Gastroesophageal sphincter (tissue), 4 donors: ENCODE measurements at regions not wholly inside any gene's neighbourhood (a gene's known extent, or its start where the extent isn't known, plus 50 kb on each side); places are given as distances from the start of the nearest gene placed in this dataset.
"Not testable (repeated sequence)": the region's sequence is repeated elsewhere in the genome, so short reads cannot be mapped to it uniquely, and the experiment has no call there.

Source experiments
- ATAC-seq: fragments of 150-250 bp; one replicate; pipeline ENCODE4 v1.9.1; 2016; ENCODE audit warnings: mild to moderate bottlenecking, moderate library complexity
- H3K27ac ChIP-seq, 4 donors: fragments of 200-600 bp; sonication (generic) in 3 of 4; 1 replicate in 3 of 4; 2 replicates in 1 of 4; pipeline ENCODE4 v1.5.1; 2016 to 2019
- H3K27me3 ChIP-seq: fragments of 200-600 bp; sonication (generic); one replicate; pipeline ENCODE4 v1.5.1; 2019
- H3K36me3 ChIP-seq, 2 donors: fragments of 200-600 bp; sonication (generic); one replicate each; pipeline ENCODE4 v1.5.1; 2019; ENCODE audit warnings: control low read depth in 1 of 2
- H3K4me1 ChIP-seq, 3 donors: fragments of 200-600 bp; sonication (generic); 1 replicate in 2 of 3; 2 replicates in 1 of 3; pipeline ENCODE4 v1.5.1; 2016 to 2019; ENCODE audit warnings: control low read depth in 2 of 3
- H3K4me3 ChIP-seq, 2 donors: fragments of 200-600 bp; sonication (generic); one replicate each; pipeline ENCODE4 v1.5.1; 2019; ENCODE audit warnings: mild to moderate bottlenecking in 1 of 2, moderate library complexity in 1 of 2
- H3K9me3 ChIP-seq, 3 donors: fragments of 200-600 bp; sonication (generic); one replicate each; pipeline ENCODE4 v1.5.1; 2017 to 2019; ENCODE audit warnings: control low read depth in 2 of 3
- EP300 ChIP-seq: sonication (generic); formaldehyde crosslinking; IDR thresholded peaks from one replicate; pipeline ENCODE4 v1.6.1; 2017; ENCODE audit warnings: antibody characterized with exemption, mild to moderate bottlenecking
- POLR2A ChIP-seq, 2 donors: fragments of 450-650 bp; IDR thresholded peaks; one replicate each; pipeline ENCODE4 v1.6.1; 2017; ENCODE audit warnings: antibody characterized with exemption in 2 of 2, mild to moderate bottlenecking in 2 of 2, moderate library complexity in 1 of 2
- POLR2AphosphoS5 ChIP-seq: sonication (generic); formaldehyde crosslinking; IDR thresholded peaks from one replicate; pipeline ENCODE4 v1.6.1; 2017; ENCODE audit warnings: antibody characterized with exemption
- WGBS, 2 donors: methylation state at CpG; one replicate each; pipeline ENCODE4 v1.1.5; 2018; ENCODE audit warnings: low coverage in 1 of 2; 5-methylcytosine and 5-hydroxymethylcytosine counted together
- TF ChIP-seq, protein P1 (sequence below), 4 experiments: fragments of 200-600 bp in 2 of 4; fragments of 450-650 bp in 2 of 4; sonication (generic) in 1 of 4; IDR thresholded peaks; one replicate each; pipeline ENCODE4 v1.5.1; 2017 to 2019; ENCODE audit warnings: antibody characterized with exemption in 4 of 4, mild to moderate bottlenecking in 2 of 4, moderate library complexity in 2 of 4

DNA sequence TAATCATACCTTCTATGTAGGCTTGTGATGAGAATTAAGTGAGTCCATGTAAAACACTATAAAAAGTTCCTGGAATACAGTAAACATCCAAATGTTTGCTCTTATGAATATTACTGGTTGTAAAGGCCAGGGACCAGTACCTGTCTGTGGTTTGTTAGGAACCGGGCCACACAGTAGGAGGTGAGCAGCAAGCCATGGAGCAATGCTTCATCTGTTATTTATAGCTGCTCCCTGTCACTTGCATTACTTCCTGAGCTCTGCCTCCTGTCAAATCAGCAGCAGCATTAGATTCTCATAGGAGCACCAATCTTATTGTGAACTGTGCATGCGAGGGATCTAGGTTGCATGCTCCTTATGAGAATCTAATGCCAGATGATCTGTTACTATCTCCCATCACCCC is 662.0 kb upstream of the ANKRD30A start:
- Histone ChIP-seq H3K36me3 (no peaks in the 10 kb centered on the region), H3K27me3 (no peaks in the 10 kb centered on the region), H3K4me1 (no peaks in the 10 kb centered on the region), H3K9me3 (peaks cover 0 to 5% (median 0%) of the 10 kb centered on the region in 3 donors), H3K27ac (no peak overlapping the region), H3K4me3 (no peak overlapping the region)
- TF ChIP-seq, protein P1, sequence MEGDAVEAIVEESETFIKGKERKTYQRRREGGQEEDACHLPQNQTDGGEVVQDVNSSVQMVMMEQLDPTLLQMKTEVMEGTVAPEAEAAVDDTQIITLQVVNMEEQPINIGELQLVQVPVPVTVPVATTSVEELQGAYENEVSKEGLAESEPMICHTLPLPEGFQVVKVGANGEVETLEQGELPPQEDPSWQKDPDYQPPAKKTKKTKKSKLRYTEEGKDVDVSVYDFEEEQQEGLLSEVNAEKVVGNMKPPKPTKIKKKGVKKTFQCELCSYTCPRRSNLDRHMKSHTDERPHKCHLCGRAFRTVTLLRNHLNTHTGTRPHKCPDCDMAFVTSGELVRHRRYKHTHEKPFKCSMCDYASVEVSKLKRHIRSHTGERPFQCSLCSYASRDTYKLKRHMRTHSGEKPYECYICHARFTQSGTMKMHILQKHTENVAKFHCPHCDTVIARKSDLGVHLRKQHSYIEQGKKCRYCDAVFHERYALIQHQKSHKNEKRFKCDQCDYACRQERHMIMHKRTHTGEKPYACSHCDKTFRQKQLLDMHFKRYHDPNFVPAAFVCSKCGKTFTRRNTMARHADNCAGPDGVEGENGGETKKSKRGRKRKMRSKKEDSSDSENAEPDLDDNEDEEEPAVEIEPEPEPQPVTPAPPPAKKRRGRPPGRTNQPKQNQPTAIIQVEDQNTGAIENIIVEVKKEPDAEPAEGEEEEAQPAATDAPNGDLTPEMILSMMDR (IDR thresholded peaks at IDR 0.05): no peak
- TF ChIP-seq POLR2A (IDR thresholded peaks at IDR 0.05) (no peak), EP300 (no peak), POLR2AphosphoS5 (no peak)
- WGBS, 2 donors: 75% methylated on average over 2 of the region's 2 CpGs; no CpG with 5 or more reads in 1 of the 2 donors
- no peak for ATAC-seq

DNA sequence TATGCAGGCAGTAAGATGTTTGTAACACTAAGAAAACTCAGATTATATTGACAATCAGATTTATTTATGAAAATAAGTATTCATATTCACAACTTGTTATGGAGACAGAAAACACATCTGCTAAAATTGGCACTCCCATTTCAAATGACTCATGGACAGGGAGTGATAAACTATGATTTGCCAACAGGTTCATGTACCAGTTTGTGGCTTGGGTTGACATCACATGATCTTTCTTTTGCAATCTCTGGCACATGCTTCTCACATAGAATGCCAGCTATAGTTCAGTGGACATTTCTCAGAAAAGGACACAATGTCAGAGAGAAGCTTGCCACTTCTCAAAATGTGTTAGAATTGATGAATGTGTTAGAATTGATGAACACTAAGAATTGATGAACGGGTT is 663.2 kb upstream of the ANKRD30A start:
- no peak overlapping the region for H3K27ac ChIP-seq
- WGBS, 2 donors: 93 to 100% methylated on average over 1 of the region's 1 CpG

DNA sequence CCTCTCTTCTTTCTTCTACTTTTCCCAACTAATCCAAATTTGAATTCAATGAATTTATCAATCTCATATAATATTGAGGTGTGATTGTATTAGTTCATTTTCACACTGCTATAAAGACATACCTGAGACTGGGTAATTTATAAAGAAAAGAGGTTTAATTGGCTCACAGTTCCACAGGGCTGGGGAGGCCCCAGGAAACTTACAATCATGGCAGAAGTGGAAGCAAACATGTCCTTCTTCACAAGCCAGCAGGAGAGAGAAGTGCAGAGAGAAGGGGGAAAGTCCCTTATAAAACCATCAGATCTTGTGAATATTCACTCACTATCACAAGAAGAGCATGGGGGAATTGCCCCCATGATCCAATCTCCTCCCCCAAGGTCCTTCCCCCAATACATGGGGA is 667.0 kb upstream of the ANKRD30A start:
- not testable (repeated sequence) for H3K27me3 ChIP-seq, H3K9me3 ChIP-seq, H3K27ac ChIP-seq, ATAC-seq, H3K36me3 ChIP-seq, H3K4me1 ChIP-seq, H3K4me3 ChIP-seq

More for the DNA sequence above, 663.2 kb upstream of the ANKRD30A start:
- no peaks in the 10 kb centered on the region for H3K4me1 ChIP-seq
- no peaks in the 10 kb centered on the region for H3K27me3 ChIP-seq
- H3K9me3 ChIP-seq: peaks cover 0 to 9% (median 0%) of the 10 kb centered on the region in 3 donors
- no peak overlapping the region for H3K4me3 ChIP-seq
- H3K36me3 ChIP-seq: no peaks in the 10 kb centered on the region
- TF ChIP-seq EP300 (no peak), POLR2AphosphoS5 (no peak), POLR2A (IDR thresholded peaks at IDR 0.05) (no peak)
- TF ChIP-seq, protein P1 (IDR thresholded peaks at IDR 0.05): no peak
- no peak for ATAC-seq

DNA sequence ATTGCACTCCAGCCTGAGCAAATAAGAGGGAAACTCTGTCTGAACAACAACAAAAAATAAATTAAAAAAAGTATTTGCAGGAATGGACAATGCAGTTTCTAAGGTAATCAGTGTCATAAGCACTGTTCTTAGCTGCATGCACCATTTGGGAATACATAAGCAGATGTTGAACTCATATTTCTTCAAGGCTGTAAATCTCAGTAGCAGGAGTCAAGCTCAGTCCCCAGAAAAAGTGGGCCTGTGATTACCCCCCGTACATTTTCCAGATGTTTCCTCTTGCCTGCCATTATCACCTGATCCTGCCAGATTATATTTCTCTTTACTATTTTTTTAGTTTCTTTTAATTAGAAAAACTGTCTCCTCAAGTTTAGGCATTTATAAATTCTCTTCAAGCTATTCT is 667.6 kb upstream of the ANKRD30A start:
- Histone ChIP-seq H3K4me1 (no peaks in the 10 kb centered on the region), H3K36me3 (no peaks in the 10 kb centered on the region), H3K27ac (no peak overlapping the region), H3K4me3 (no peak overlapping the region), H3K9me3 (peaks cover 0 to 9% (median 0%) of the 10 kb centered on the region in 3 donors), H3K27me3 (no peaks in the 10 kb centered on the region)
- WGBS, 2 donors: 67 to 81% methylated on average over 1 of the region's 1 CpG
- ATAC-seq: no peak
- TF ChIP-seq POLR2AphosphoS5 (no peak), EP300 (no peak), POLR2A (IDR thresholded peaks at IDR 0.05) (no peak)
- TF ChIP-seq, protein P1 (IDR thresholded peaks at IDR 0.05): no peak

DNA sequence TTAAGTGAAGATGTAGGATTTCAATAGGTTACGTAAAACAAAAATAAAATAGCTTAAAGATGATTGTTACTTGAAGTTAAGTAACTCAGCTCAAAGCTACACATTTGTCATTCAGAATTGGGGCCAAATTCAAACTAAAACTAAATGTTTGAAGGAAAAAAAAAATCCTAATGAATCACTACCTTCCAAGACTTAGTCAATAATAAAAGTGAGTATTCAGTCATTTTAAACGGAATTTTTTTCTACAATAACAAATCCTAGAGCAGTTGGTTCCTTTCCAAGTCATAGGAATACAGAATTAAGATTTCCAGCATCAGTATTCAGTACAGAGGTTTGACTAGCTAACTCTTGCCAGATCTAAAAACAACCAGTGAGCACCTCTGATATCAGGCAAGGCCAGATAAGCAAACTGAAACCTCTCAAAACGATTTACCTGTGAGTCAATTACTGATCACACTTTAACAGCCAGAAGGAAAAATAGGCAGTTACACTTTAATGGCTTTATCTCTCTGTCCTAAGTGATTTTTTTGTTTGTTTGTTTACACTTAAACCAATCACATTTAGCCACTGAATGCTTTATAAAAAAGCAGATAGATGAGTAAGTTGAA is 669.8 kb upstream of the ANKRD30A start:
- Histone ChIP-seq H3K36me3 (no peaks in the 10 kb centered on the region), H3K27ac (no peak overlapping the region), H3K4me1 (peaks cover 0 to 10% (median 0%) of the 10 kb centered on the region in 3 donors), H3K4me3 (no peak overlapping the region), H3K9me3 (peaks cover 0 to 9% (median 0%) of the 10 kb centered on the region in 3 donors), H3K27me3 (no peaks in the 10 kb centered on the region)
- TF ChIP-seq POLR2A (IDR thresholded peaks at IDR 0.05): no peak
- TF ChIP-seq, protein P1 (IDR thresholded peaks at IDR 0.05): no peak
- TF ChIP-seq EP300: no peak
- TF ChIP-seq POLR2AphosphoS5: no peak
- ATAC-seq: no peak
- WGBS, 2 donors: 39 to 41% methylated on average over 3 of the region's 3 CpGs
